ENCODE measurements at regions not wholly inside any gene's neighbourhood (a gene's known extent, or its start where the extent isn't known, plus 50 kb on each side); places are given as distances from the start of the nearest gene placed in this dataset.

- no peak for DNase-seq
Measured at GRCh38 chr15:77731067-77731466, 98.4 kb upstream of the LINGO1 start.

GRCh38 chr15:77727635-77728304 is 95.1 kb upstream of the LINGO1 start:
- no peak for DNase-seq

GRCh38 chr15:77724715-77725114 is 92.0 kb upstream of the LINGO1 start:
- no peak for DNase-seq

DNA sequence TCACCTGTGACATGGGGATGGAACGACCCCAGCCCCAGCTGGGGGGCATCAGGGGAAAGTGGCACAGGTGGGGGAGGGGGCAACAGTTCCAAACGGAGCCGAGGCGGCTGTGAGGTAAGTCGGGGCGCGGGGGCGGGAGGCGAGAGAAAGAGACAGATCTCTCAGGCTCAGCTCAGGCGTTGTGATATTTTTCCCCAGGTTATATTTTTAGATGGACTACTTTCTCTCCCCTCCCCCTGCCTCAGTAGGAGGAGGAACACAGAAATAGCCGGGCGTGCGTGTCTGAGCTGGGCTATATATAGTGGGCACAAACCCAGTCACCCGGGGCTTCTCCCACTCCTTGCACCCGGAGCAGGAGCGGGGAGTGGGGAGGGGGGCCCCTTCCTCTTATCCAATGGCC is 91.0 kb upstream of the LINGO1 start:
- DNase-seq: no peak

DNA sequence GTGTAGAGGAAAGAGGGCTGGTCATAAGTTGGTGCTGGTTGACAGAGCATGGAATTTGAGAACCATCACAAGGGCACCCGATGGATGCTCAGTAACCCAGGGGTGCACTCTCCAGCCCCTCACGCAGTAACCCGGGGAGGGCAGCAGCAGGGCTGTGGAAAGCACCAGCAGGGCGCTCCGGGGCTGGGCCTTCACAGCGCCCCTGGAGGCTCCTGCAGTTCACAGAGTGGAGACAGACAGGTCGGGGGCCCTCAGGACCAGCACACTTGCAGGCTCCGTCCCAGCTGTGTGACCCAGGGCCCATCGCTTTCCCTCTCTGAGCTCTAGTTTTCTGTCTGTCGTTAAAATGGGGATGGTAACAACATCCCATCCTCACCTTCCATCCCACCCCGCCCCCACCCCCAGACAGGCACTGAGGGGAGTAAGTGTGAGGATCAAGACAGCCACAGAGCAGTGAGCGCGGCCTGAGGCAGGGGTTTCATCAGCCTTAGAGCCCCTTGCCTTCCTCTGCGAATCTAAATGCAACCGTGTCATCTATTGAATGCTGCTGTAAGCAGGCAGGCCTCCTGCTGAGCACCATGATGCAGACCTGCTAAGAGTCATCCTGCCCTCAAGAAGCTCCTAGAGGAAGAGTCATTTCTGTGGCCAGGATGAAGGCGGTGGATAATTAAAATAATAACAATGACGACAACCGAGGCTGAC is 90.2 kb upstream of the LINGO1 start:
- no peak for DNase-seq

GRCh38 chr15:77721963-77722362 is 89.3 kb upstream of the LINGO1 start:
- no peak for DNase-seq

- no peak for DNase-seq
Measured at GRCh38 chr15:77720655-77721054, 87.9 kb upstream of the LINGO1 start.

DNA sequence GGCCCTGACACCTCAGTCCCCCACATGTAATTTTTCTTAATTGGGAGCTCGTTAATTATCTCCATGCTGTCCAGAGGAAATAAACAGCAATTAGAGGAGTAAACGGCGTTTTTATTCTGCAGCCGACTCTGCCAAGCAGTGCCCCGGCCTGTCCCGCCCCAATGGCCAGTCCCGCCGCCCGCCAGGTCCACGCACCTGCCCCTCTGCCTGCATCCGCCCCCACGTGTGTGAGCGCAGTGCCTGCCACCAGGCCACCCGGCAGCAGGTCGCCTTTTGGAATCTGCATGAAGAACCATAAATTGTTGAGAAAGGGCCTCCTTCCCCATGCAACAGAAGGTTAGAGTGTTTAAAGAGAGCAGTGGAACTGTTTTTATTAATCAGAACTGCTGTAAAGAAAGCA is 87.5 kb upstream of the LINGO1 start:
- no peak for DNase-seq

GRCh38 chr15:77719450-77719849 is 86.7 kb upstream of the LINGO1 start:
- DNase-seq: no peak

- DNase-seq: no peak
Measured at GRCh38 chr15:77717333-77717990, 84.8 kb upstream of the LINGO1 start.

DNA sequence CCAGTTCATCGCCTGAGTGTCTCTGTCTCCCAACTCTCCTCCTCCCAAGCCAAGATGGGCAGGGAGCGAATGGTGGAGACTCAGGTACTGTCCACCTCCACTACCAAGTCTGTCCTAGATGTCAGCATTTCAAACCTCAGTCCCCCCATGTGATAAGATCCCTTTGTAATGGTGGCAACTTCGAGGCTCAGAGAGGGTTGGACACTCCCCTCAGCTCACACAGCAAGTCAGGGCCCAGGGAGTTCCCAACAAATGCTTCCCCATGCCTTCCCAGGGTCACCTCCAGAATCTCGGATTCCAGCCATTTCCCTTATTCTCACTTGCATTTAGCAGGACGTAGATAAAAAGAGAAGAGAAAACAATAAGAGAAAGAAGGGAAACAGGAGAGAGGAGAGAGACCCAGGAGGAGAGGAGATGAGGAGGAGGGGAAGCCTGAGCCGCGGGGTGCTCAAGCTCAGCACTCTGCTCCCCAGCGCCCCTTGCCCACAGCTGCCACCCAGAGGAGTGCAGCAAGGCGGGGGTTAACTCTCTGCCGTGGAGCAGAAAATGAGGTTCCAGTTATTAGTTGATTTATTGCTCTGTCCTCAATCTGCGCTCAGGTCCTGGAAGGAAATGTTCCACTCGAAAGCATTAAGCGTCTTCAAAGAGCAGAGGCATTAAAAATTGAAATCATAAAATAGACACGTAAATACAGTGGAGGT is 84.1 kb upstream of the LINGO1 start:
- DNase-seq: no peak

DNA sequence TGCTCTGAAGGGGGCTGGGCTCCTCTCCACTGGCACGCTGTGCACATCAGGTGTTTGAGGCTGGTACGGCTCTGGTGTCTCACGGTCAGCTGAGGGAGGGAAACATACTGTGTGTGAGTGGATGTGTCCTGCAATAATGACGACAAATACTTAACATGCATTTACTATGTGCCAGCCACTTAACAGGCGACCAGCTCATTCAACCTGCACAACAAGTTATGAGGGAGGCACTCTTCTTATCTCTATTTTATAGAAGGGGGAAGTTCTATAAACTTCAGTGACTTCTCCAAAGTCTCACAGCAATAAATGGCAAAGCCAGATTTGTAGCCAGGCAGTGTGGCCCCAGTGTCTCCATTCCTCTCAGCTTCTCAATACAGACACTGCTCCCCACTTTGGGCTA is 83.1 kb upstream of the LINGO1 start:
- no peak for DNase-seq

- DNase-seq: no peak
Measured at GRCh38 chr15:77715051-77715450, 82.3 kb upstream of the LINGO1 start.

GRCh38 chr15:77714555-77714954 is 81.8 kb upstream of the LINGO1 start:
- no peak for DNase-seq

DNA sequence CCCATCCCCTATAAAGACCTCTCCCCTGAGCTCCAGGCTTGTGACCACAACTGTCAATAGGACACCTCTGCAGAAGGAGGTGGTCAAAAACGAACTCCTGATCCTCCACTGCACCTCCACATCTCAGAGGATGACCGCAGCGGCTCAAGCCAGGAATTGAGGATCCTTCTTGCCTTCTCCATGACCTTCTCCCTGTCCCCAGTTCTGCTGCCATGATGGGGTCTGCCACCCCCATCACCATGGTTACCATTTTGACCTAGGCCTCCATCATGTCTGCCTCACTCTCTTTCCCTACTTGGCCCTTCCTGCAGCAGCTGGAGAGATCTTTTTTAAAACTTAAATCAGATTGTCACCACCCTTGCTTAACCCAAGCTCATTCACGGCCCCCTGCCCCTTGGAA is 81.3 kb upstream of the LINGO1 start:
- no peak for DNase-seq

GRCh38 chr15:77713281-77713680 is 80.6 kb upstream of the LINGO1 start:
- no peak for DNase-seq

DNA sequence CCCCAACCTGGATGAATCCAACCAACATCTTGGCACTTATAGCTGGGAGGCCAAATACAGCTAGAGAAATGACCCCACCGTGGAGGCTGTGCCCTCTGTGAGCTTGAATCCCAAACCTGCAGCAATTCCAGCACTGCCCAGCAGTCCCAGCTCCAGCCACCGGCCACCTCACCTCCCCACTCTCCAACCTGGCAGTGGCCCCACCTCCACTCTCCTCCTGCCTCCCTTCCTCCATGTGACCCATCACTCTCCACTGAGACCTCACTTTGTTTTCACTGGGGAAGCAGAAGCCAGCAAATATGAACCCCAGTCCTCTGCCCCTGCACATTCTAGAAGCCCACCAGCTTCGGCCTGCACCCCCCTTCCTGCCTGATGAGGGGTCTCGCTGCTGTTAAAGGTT is 79.7 kb upstream of the LINGO1 start:
- DNase-seq: no peak

GRCh38 chr15:77710637-77711036 is 77.9 kb upstream of the LINGO1 start:
- DNase-seq: no peak

- DNase-seq: no peak
Measured at GRCh38 chr15:77710206-77710605, 77.5 kb upstream of the LINGO1 start.

- DNase-seq: no peak
Measured at GRCh38 chr15:77709135-77709886, 76.6 kb upstream of the LINGO1 start.

GRCh38 chr15:77706482-77707244 is 74.0 kb upstream of the LINGO1 start:
- DNase-seq: no peak
